GM18870 (cell line): ENCODE measurements at regions not wholly inside any gene's neighbourhood (a gene's known extent, or its start where the extent isn't known, plus 50 kb on each side); places are given as distances from the start of the nearest gene placed in this dataset.

Source experiments
- ATAC-seq: cut with Tn5 transposase; IDR thresholded peaks from one replicate; pipeline ENCODE4 v1.9.1; 2021; ENCODE audit warnings: moderate library complexity; ENCODE audit not compliant: unreplicated experiment

DNA sequence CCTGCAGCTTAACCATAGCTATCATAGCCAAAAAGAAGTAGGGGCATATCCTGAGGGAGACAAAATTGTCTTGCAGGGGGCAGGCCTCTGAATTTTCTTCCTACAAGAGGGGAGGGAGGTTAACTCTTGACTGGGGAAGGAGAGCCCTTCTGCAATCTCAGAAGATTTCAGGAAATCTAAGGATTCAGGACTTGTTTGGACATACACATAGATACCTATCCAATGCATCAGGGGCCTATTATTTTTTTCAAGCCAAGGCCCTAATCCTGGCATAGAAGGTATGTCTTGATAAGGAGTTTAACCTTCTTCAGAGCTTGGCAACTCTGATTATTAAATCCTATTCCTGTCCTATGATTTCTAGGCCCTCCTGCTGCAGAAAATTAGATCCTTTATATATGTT lies 375.1 kb upstream of the ACTBL2 start:
- ATAC-seq: no peak

DNA sequence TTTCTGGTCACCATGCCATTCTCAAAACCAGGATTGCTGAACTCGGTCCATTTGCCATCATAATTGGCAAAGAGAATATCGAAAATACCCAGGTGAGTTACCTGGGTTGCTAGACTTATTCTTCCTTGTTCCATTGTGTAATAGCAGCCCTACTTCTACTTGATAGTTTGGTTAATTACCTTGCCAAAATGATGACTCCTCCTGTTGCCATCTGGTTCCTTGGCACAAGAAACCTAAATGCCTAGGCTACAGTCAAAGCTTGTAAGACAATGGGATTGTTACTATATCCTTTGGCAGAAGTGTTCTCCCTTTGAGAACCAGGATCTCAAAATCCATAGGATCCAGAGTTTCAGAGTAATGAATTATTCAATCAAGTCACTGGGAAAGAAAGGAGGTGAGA lies 373.2 kb upstream of the ACTBL2 start:
- no peak for ATAC-seq

DNA sequence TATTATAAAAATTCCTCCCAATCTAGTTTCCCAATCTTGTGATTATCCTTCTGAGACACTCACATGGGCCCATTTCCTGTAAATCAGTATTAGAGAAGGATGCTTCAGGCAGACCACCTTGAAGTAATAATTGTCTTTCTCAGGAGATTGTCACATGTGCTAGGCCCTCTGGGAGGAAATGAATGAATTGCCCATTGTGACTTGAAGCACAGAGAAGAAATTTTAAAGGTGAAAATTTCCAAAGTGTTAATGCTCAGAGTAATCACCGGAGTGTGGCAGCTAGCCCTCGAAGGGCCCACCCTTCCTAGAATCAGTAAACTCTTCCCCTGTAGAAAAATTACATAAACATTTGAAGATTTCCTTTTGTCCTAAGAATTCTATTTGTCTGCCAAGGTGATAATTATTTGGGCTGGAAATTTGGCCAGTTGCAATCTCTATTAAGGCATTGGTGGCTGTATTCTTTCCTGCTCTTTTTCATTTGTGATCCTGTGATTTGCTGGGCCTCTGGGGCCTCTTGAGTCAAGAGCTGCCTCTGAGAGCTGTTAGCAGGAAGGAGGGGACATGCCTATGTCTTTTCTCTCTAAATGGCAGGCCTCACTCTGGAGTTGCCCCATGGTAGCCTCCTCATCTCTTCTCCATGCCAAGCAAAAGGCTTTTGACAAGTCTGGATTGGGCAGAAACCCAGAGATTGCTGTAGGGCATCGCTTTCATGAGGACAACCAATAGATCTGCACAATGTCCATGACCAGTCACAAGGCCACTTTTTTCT lies 371.5 kb upstream of the ACTBL2 start:
- ATAC-seq: no peak

DNA sequence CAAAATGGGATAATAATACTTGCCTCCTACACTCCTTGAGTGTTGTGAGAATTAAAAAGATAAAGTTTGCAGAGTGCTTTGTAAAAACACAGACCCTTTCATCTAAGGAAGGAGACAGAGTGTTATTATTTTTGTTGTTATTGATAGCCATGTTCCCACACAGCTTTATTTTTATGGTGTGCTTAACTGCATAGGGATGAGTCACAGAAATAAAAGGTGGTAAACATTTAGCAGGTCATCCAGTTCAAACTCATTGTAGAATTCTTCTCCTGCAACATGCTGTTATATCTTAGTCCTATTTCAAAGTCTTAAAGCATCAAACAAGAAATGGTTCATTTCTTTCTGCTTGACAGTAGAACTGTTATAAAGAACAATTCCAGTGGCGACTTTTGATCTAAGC lies 367.5 kb upstream of the ACTBL2 start:
- no peak for ATAC-seq

DNA sequence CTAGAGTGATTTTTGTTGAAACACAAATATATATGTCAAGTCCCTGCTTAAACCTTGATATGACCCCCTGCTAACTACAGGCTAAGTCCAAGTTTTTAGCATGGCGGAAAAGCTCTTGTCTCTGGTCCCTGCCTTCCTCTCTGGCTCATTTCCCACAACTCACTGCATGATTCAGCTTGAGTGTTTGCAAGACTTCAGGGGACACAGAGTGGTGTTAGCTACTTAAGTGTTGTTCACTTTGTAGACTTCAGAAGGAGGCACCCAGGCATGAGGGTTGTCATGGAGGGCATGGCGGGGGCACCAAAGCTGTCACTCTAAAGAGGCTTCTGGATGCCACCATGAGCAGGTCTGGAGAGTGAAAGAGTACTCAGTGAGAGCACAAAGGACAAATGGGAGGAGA lies 362.4 kb upstream of the ACTBL2 start:
- ATAC-seq: no peak

DNA sequence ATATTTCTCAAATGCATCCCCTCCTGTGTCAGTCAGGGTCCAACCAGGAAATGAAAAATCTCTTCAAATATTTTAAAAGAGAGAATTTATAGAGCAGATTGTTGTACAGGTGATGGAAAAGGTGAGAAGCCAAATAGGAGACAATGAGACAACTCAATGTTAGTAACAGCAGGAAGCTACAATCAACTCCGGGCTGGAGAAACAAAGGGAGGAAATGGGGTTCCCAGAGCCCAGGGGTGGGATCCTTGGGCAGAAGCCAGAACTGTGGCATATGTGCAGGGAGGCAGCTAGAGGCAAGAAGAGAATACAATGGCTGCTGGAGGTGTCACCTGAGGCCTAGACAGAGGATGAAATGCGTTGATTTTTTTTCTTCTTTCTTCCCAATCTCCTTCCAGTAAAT lies 361.8 kb upstream of the ACTBL2 start:
- ATAC-seq: no peak

DNA sequence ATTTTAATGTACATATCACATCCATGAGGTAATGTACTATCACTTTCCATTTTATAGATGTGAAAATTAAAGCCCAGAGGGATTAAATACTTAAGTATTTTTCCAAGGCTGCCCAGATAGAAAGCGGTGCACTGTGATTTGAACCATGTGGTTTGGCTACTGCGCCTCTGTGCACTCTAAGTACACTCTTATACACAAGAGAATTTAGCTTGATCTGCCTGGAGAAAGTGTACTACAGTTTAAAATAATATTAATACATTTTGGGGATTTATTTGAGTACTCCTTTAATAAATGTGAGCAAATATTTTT lies 360.4 kb upstream of the ACTBL2 start:
- ATAC-seq: no peak

DNA sequence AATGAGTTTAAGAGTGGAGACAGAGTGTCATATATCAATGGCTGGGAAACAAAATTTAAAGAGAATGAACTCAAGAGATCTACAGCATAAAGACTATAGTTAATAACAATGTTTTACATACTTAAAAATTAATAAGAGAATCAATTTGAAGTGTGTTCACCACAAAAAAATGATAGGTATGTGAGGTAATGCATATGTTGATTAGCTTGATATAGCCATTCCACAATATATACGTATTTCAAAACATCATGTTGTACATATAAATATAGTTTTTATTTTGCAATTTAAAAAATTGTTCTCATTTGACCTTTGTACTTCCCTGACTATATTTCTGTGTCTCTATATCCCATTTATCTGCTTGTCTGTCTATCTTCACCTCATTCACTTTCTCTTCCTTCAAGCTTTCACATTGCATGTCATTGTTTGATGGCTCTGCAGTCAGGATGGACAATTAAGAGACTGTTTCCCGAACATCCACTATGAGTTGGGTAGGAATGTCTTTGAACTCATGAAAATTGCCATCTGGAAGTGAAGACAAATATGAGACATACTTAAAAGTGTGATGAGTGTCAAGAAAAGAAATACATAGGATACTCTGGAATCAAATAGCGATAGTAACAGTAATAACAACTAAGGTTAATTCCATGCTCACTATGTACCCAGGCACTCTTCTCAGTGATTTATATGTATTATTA lies 359.9 kb upstream of the ACTBL2 start:
- no peak for ATAC-seq

DNA sequence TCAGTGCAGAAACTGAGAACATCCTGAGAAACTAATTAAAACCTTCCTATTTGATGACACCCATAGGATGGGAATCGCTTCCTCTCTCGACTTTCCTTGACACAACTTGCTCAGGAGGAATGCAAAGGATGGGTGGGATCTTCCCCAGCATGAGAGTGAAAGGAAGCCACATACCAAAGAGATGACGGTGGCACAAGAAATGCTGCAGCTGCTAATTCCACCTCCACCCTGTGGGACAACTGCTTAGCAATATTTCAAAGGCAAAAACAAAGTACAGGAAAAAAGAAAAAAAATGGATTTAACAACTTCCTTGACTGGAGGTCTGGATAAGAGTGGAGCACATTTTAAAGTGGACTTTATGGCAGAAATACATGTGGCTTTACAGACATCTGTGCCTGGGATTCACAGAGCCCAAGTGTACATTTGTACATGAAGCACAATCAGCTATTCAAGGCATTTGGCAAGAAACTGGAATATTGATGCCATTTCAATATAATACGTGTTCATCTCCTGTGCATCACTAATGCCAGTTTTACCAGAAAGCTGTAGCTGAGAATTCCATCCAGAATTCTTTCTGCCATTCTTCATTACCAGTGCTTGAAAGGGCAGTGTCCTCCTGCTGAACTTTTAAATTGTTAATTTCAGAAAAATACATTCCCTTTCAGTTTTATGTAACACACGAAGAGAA lies 359.2 kb upstream of the ACTBL2 start:
- no peak for ATAC-seq

DNA sequence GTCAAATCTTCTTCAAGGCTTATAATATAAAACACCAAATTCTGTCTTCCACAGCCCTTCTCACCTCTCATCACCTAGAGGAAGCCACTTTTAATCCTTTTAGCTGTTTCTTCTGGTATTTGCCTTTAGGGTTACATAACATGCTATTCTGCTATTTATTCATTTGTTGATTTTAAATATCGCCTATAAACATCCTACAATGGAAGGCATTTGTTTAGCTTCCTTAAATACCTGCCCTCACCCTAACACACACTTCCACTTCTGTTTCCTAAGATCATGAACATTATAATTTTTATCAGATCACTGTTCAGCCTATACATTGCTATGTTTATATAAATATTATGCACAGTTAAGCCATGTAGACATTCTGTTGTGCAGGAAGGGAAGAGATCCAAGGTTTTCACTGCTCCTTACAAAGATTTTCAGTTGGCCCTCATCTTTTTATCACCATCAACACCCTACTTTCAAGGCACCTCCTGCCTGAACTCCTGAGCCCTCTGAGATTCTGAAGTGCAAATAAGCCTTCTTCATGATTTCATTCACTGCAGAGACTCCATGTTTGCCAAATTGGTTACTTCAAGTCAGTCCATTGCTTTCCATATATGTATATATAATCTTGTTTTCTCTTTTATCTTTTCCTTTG lies 356.9 kb upstream of the ACTBL2 start:
- no peak for ATAC-seq

DNA sequence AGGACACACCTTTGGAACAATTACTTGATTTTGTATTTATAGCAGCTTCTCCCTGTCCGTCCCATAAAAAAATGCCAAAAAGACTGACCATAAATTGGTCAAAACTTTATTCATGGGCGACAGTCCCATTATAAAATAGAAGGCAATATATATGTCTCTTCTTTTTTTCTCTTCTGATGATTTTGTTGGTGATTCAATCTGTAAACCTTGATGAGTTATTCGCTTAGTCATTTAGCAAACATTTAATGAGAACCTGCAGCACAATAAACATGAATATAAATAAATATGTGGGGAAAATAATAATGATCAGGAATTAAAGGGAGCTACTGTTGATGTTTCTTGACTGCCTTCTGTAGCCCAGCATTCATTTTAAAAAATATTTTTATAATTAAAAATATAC lies 356.4 kb upstream of the ACTBL2 start:
- no peak for ATAC-seq

DNA sequence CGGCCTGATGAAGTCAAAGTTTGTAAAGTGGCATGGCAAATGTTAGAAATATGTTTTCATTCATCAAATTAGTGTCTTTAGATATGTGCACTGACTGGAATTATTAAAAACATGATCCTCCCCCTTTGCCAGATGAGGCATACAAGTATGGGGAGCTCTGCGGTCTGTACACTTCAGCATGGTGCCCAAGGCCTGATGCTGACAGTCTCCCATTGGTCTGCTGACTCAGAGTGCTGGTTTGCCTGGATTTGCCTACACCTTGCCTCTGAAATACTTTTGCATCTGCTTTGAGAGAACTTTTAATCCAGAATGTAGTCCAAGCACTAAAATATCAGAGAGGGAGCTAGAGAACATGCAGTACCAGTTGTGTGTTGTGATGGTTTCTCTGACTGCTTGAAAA lies 354.3 kb upstream of the ACTBL2 start:
- no peak for ATAC-seq

DNA sequence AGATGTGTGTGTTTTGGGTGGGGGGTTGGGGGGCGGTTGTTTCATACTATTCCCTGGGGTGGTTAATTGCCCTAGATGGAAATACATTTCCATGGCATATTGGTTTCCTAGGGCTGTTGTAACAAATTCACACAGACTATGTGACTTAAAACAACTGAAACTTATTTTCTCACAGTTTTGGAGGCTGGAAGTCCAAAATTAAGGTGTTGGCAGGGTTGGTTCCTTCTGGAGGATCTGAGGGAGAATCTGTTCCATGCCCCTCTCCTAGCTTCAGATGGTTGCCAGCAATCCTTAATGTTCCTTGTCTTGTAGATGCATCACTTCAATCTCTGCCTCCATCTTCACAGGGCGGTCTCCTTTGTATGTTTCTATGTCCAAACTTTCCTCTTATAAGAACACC lies 353.7 kb upstream of the ACTBL2 start:
- no peak for ATAC-seq

DNA sequence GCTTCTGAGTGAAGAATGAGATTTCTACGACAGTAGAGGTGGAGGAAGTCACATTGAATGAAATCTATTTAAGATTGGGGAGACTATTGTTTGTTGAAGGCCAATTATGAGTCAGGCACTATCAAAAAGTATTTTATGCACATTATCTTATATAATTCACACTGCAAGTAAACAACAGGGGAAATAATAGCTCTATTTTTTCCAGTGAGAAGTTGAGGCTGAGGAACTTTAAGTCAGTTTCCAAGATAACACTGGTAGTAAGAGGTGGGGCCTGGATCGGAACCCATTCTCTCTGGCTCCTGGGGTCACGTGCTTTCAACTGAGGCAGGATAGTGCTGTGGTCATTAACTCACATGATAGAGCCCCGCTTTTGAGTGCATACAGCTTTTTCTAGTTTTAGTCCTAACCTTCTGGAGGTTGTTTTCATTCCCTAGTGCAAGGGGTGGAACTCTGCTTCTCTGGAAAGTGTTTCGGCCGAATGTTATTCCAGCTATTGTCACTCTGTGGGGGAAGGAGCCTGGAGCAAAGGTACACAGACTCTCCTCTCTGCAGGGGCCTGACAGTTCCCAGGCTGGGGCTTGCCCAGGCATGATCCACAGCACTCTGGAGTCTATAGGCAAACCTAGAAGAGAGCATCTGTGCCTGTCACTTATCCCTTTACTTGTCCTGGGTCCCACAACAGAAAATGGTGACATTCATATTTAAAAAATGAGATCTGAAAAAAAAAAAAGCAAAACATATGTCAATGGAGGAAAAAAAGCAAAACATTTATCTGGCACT lies 352.4 kb upstream of the ACTBL2 start:
- no peak for ATAC-seq

DNA sequence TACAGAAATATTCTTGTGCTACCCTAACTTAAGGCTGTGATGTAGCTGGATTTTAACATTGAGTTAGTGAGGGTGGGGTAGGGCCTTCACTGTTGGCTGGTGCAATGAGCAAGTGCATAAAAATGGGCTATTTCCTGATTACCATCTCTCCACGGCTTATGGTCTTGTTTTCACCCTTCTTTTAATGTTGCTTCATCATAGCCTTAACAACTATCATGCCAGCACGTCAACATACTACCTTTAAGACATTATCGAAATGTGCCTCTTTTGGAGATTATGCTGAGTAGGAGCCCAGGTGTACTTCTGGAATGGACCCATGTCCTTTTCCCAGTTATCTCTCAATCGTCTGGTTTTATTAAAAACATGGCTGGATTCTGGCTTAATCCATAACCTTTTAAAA lies 350.9 kb upstream of the ACTBL2 start:
- ATAC-seq: no peak

DNA sequence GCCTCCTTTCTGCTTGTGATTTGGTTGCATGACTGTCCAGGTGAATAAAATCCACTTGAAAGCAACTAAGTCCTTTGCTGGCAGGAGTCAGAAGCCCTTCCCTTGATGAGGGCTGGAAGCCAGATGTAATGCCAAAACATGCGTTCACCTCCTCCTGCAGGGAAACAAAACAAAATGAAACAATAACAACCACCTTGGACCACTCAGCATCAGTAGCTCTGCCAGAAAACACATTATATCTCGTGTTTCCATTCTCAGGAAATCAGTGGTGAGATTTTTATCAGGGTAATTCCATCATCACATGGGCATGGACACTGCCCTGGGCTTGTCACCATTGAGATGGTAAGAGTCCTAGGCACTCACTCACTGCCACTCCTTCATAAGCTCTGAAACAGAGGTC lies 350.3 kb upstream of the ACTBL2 start:
- ATAC-seq: no peak

DNA sequence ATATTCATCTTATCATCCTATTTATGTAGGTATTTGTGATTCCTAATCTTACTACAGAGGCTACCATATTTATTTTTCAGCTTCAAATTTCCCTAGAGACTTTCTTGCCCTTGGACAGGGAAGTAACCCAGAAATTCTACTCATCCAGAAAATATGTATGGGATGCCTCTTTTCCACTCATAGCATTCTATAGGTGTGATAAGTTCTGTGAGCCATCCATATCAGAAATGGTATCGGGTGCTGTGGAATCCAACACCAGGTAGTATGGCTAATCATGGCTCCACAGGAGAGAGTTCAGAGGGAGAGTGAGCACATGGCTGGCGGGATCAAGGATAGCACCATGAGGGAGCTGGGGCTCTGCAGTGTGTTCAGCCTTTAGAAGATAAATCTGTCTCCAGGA lies 349.3 kb upstream of the ACTBL2 start:
- ATAC-seq: no peak

DNA sequence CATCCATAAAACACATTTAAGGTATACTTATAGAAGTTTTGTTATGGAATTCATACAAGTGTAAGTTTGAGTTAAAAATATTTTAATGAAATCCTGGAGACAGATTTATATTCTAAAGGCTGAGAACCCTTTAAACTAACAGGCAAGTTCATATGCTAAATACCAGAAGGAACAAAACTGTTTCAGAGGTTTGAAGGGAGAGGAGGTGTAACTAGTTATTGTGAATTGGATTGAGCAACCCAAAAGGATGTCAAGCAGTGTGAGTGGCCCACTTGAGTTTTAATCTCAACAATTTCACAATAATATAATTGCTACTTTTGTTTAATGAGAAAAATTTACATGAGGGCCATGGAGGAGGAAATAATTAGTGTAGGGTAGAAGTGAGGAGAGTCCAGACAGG lies 348.5 kb upstream of the ACTBL2 start:
- ATAC-seq: no peak

DNA sequence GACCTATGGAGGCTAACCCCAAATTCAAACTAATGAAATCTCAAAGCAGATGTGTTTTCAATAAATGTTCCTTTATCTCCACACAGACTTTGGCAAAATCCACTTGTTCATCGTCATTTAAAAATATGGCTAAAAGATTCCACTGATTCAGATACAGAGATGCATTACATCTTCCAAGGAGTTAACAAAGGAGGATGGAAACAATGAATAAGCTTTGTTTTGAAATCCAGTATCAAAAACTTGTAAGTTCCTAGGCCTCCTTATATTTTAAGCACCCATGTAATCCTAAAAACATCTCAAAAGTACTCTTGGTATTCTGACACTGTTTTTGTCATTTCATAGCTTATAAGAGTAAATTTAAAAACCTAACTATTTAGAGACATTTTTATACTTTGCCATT lies 345.6 kb upstream of the ACTBL2 start:
- ATAC-seq: no peak

DNA sequence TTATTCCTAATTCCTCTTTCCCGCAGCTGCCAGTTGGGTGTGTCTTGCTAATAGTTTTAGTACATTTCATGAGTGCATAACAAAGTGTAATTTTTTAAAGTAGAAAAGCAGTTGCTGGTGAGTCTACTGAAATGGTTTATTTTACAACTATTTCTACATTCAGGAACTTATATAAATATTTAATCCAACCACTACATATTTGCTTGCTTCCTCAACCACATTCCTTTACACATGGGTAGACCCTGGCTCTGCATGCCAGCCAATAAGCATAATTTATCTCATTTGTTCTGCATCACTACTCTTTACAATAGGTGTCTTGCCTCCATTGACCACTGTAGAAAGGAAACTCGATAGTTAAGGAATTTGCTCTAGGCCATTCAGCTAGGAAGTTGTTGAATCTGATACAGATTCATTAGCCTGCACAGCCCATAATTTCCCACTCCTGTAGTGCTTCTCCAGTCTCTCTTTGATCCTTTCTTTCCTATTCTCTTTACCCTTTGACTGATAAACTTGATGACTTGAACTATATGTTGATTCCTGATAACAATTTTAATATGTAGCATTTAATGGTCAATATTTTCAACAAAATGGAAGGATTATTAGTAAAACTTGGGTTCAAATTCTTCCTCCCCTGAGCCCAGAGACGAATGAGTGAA lies 342.5 kb upstream of the ACTBL2 start:
- no peak for ATAC-seq

DNA sequence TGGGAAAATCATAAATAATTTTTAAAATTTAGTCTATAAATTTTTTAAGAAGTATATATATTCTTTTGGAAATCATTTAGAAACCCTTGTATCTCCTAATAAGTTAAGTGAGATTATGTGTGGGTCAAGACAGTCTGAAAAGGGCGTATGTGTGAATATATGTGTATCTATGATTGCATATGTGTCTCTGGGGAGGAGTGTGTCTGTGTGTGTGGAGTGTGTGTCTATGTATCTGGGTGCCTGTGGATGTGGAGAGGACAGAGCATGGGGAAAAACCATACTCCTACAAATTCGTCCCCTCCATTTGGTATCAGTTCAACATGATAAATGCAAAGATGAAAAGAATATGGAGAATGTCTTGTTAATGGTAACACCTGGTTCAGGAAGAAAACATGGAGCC lies 342.0 kb upstream of the ACTBL2 start:
- ATAC-seq: no peak
